Stimulated activated CD8-positive, alpha-beta memory T cell treated with anti-CD3 and anti-CD28 coated beads, Interleukin-2, amount 100 ng/mL, for 1 hour (primary cell): ENCODE measurements at regions not wholly inside any gene's neighbourhood (a gene's known extent, or its start where the extent isn't known, plus 50 kb on each side); places are given as distances from the start of the nearest gene placed in this dataset.

ENCODE experiments used
- DNase-seq, 2 donors: peaks; one replicate each; pipeline ENCODE4 v3.0.0-alpha.2; 2020; ENCODE audit warnings: low read depth in 2 of 2

DNA sequence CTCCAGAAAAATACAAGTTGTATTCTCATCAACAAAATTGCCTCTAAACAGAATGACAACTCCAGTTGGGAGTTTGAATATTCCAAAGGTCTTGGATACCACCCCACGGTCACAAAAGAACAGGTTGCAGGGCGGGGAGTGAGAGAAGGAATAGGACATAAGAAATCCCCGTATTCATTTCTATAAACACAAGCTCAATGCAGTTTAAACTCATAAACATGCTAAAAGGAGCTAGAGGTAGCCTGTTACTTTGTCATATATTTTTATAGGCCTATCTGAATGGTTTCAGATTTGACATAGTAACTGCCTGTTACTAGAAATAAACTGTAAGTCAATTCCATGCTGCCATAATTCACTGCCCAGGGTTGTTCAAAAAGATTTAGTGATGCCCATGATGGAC is 567.5 kb downstream of the BCL11A start:
- no peak for DNase-seq

DNA sequence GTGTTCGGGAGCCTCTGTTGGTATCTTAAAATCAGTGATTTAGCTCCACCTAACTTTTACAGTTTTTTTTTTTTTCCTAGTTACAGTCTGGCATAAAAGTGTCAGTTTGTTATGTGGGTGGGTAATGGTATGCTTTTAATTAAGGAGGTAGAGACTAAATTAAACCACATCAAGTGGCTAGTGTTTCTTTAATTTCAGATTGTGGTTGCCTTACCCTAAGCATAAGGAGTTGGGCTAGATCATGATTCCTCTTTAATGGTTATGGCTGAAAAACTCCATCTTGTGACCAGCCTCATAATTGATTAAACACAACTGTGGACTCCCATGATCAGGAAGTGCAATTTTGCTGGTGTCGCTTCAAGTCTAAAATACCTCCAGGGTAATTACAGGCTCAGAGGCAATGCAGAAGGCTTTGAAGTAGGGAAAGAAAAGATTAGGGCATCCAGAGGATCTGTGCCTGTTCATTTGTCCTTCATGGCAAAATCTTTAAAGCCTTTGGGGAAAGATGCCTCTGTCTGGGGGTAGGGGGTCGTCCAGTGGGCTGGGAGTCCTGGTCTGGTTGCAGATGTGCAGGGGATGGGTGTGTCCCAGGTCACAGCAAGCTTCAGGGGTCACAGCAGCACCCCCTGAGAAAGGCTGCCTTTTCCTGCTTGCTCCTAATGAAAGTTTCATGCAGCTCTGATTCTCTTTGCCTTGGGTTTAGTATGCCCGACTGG is 579.2 kb downstream of the BCL11A start:
- DNase-seq, result no peak

DNA sequence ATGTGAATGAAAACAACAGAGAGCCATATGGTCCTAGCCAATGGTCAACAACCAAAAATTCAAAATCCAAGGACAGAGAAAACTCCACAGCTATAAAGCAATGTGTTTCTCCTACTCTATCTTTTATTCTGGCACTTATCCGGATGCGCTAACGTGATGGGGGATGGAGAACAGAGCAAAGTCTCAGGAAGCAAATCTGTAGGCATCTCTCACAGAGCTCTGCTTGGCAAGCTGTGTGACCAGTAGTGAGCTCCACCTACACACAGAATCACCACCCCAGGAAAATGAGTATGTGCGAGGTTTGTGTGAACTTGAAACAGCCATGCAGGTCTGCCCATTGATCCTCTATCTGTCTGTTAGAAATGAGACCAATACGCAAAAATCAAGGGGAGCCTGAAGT is 584.3 kb downstream of the BCL11A start:
- DNase-seq, result no peak

DNA sequence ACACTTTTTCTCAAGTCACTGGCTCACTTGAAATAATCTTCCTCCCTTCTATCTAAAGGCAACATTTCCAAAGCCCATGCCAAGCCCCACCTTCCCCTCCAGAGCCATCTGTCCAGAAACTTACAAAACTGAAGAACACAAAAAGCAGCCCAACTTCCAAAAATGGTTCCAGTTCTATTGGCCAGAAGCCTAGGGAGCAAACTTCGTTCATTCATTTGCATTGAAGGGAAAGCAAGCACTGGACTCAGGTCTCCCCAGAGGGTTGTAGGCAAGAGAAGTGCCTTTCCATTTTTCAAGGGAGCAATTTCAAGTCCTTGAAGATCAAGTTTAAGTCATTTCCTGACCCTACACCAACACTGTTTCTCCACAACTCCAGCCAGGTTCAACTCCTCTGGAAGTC is 585.0 kb downstream of the BCL11A start:
- DNase-seq, result no peak

GRCh38 chr2:59967691-59968090 is 585.8 kb downstream of the BCL11A start:
- no peak for DNase-seq

- no peak for DNase-seq
Observed at GRCh38 chr2:59963157-59963556, 590.3 kb downstream of the BCL11A start.

DNA sequence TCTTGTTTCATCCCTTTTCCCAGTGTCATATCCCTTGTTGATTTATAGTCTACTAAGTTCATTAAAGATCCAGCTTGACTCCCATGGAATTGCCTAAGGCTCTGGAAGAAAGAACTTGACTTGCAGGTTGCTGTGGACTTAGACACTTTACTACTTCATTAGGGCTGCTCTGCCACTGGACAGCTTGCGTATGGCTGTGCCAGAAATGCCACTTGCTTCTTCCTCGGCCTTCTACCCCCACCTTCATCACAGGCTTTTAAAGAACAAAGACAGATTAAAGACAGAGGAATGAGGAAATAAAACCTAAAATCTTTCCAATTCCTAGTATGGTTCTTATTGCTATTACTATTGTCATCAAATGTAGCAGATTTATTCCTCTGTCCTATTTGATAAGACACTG is 591.7 kb downstream of the BCL11A start:
- no peak for DNase-seq

DNA sequence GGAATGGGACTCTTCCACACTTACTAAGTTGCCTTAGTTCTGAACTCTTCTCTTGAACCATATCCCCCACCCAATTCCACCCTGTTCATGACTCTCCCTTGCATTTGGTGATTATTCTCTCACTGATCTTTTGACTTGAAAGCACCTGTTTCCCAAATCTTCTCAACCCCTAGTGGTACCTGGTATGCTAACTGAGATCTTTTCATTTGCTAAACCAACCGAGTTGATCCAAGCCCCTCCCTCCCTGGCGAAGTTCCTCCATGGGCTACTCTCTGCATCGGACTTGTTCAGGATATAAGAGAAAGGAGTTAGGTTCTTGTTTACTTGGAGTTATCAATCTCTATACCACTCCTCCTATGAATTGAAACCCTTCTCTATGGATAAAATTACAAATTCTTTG is 593.5 kb downstream of the BCL11A start:
- no peak for DNase-seq

DNA sequence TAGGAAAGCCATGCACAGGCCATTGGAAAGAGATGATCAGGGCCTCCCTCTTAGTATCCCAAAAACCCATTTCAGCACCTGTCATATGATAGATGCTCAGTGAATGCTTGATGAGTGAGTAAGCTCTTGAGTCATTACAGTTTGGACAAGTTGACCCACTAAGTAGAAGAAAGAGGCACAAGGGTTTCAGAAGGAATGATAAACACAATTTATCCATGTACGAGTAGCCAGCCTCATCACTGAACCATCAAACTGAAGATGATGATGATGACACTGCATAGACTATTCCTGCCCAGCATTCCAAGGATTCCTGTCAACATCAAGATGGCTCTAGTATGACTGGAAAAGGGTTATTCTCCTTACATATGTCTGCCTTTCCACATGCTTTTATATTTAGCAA is 596.0 kb downstream of the BCL11A start:
- no peak for DNase-seq

DNA sequence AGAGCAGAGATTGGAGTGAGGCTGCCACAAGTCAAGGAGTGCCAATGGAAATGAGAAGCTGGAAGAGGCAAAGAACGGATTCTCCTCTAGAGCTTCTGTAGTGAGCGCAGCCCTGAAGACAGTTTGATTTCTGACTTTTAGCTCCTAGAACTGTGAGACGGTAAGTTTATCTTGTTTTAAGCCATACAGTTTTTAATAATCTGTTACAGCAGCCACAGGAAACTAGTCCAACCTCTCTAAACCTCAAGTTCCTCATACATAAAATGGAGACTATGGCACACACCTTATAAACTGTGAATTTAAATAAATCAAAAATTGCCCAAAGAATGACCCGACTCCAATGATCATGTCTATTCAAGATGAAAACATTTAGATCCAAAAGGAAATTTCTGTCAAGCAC is 596.5 kb downstream of the BCL11A start:
- DNase-seq, result no peak

DNA sequence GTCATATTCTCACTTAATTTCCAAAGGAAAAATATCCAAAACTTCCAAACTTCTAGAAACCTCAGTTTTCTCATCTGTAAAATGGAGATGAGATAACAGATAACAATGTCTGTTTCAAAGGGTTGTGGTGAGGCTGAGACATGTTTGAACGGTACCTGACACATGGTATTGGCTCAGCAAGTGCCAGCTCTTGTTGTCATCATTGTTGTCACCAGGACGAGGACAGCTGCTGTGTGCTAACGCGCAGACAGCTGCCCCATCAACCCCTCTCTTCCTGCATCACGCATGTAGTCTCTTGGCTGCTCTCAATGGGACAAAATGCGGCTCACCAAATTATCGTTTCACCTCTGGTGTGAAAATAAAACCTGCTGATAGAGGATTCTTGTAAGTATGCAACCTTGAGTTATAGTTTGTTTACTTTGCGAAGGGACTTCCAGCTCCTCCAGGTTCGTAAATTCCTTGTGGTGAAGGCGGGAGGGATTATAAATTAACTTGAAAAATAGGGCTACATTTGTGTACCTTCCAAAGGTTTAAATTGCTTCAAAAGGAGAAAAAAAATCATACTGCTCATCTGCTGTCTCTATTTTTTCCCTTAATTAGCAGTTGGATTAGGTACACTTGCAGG is 605.4 kb downstream of the BCL11A start:
- DNase-seq, result no peak

GRCh38 chr2:59947209-59947608 is 606.2 kb downstream of the BCL11A start:
- no peak for DNase-seq

- DNase-seq, result no peak
Observed at GRCh38 chr2:59939236-59939635, 614.2 kb downstream of the BCL11A start.

DNA sequence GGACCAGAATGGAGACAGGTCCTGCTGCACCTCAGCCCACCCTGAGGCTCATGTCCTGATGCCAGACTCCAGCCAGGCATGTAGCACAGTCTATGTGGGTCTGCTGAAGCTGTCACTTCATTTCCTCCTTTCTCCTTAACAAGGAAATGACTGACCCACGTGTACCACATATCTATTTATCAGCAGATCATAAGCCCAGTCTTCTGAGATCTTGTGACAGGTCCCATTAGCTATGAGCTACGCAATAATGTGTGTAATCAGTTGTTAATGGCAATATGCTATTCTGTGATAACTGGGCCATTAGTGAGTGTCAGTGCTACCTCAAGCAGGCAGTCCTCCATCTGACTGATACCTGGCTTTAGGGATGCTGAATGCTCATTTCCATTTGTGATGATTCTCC is 615.3 kb downstream of the BCL11A start:
- DNase-seq, result no peak

DNA sequence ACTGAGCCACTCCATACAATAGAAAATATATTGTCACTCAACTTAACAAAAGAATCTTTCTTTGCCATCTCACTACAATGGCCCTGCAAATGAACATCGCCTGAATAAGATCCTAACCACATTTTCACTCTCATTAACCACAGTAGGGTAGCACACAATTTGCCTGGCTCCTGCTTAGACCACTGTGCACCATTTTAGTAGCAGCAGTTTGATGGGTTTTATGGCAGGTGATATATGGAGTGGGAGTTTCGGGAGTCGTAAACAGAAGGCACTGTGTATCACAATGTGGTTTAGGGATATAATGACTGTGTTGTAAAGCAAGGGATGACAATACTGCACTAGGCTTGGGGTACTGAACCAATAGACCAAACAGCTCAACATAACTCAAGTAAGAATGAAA is 617.4 kb downstream of the BCL11A start:
- DNase-seq, result no peak

GRCh38 chr2:59935005-59935404 is 618.4 kb downstream of the BCL11A start:
- DNase-seq, result no peak

DNA sequence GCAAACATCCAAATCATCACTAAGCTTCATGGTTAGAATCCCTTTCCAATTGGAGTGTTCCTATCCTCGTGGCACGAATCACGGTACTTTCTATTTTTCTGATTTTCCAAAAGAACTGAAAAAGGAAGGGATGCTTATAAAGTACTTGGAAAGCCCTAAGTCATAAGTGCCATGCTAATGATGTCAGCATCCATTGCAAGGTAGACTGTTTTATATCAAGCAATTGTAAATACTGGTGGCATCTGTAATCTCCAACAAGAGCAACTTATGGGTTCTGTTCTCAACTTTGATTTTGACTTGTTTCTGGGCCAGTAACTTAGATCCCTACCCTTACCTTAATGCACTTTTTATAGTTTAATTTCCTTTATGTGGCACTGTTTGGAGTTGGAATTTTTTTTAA is 619.5 kb downstream of the BCL11A start:
- no peak for DNase-seq

DNA sequence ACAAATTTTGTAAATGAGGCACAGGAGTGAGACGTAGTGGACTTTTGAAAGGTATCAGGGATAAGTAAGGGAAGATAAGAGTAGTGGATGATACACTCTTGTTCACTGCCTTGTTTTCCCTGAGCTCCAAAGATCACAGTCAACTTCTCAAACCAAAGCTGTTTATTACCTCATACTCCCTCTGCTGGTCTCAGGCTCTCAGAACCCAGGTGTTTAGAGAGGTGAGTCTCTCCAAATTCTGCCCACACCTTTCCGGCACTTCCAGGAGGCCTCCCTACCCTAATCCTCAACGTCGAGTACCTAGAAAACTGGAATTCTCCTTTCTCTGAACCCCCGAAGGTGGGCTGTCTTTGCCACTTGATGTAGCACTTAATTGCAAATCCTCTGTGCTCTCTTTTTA is 621.1 kb downstream of the BCL11A start:
- no peak for DNase-seq

DNA sequence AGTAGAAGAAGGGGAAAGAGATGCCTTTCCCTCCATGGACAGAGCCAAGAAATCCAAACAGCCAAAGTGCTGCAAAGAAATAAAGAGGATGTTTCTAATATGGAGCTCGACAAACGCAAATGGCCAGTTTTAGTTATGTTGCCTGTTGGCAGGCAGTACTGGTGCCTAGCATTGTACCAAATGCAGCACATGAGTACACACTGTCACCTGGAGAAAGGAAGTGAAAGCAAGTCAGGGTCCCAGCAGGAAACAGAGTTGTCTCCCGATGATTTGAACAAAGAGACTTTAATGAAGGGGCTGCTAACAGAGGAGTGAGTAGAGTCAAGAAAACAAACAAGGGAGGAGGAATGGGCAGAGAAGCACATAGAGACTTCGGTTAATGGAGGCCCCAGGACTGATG is 623.0 kb downstream of the BCL11A start:
- DNase-seq, result no peak

- DNase-seq, result no peak
Observed at GRCh38 chr2:59926731-59927130, 626.7 kb downstream of the BCL11A start.

- no peak for DNase-seq
Observed at GRCh38 chr2:59925321-59925720, 628.1 kb downstream of the BCL11A start.

DNA sequence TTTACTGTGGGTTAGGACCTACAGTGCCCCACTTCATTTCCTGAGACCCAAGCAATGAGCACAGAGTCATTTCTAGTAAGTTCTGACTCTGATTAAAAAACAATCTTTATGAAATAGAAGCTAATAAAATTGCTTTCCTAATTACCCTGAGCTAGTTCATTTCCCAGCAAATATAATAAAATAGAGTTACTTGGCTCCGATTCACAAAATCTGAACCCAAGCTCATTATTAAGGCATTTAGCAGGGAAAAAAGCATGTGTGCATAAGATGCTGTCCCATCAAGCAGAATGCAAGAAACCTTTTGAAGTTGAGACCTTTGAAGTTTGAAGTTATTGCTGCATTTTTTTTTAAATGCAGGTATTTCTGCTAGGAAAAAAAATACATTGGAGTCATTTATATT is 629.1 kb downstream of the BCL11A start:
- no peak for DNase-seq

DNA sequence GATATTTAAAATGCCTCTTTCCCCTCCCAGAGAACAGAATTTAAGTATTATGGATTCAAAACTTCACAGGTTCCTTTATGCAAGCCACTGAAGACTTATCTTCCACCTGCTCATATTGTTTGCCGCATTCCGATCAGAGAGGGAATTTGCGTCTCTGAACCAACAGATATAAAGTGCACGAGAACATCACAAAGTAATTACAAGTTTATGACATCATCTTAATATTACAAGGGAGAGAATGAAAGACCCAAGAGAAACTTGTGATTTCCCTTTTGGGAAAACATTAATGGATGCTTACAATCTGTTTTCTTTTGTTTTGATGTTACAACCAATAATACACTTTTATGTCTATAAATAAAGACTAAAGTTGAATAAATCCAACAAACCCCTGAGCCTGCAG is 631.0 kb downstream of the BCL11A start:
- DNase-seq, result no peak

DNA sequence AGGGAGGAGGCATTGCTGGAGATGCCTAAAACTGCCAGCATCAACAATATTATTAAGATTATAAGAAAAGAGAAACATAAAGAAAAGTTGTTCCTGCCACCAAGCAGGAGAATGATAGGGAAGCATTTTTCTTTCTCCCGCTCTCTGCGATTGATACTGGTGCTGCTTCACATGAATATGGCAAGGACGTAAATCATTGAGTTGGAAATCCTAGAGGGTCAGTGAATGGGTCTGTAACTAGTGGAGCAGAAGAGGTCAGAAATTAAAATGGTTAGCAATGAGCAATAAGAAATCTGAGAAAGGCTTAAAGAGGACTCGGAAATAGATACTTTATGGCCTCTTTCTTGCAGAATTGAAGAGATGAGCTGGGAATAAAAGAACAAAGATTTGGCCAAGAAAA is 631.7 kb downstream of the BCL11A start:
- no peak for DNase-seq
